VCaP (cell line): ENCODE measurements at regions not wholly inside any gene's neighbourhood (a gene's known extent, or its start where the extent isn't known, plus 50 kb on each side); places are given as distances from the start of the nearest gene placed in this dataset.
"Not testable (repeated sequence)": the region's sequence is repeated elsewhere in the genome, so short reads cannot be mapped to it uniquely, and the experiment has no call there.

ENCODE experiments used
- H3K27ac ChIP-seq: fragments of 450-650 bp; 2 replicates; pipeline ENCODE4 v1.5.1; 2017
- TF ChIP-seq, protein P1 (sequence below): fragments of 450-650 bp; conservative IDR thresholded peaks from 2 replicates; pipeline ENCODE4 v1.5.1; 2017; ENCODE audit warnings: mild to moderate bottlenecking, moderate library complexity

DNA sequence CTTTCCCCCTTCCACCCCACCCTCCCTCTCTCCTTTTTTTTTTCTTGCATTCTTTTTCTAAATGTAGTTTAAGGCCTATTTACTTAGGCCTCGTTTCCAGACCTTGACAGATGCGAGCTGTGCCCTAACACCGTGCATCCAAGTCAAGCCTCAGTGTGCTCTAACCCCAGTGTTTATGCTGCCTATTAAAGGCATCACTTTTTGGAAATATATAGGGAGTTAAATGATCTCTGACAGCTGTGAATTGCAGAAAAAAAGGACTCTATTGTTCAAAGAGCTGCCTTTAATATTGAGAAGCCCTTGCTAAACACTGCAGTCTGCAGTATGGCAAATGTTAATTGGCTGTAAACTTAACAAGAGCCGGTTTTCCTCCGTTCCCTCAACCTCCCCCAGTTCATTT lies 270.4 kb upstream of the TUT7 start:
- TF ChIP-seq, protein P1, sequence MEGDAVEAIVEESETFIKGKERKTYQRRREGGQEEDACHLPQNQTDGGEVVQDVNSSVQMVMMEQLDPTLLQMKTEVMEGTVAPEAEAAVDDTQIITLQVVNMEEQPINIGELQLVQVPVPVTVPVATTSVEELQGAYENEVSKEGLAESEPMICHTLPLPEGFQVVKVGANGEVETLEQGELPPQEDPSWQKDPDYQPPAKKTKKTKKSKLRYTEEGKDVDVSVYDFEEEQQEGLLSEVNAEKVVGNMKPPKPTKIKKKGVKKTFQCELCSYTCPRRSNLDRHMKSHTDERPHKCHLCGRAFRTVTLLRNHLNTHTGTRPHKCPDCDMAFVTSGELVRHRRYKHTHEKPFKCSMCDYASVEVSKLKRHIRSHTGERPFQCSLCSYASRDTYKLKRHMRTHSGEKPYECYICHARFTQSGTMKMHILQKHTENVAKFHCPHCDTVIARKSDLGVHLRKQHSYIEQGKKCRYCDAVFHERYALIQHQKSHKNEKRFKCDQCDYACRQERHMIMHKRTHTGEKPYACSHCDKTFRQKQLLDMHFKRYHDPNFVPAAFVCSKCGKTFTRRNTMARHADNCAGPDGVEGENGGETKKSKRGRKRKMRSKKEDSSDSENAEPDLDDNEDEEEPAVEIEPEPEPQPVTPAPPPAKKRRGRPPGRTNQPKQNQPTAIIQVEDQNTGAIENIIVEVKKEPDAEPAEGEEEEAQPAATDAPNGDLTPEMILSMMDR: no peak
- H3K27ac ChIP-seq: no peak overlapping the region

DNA sequence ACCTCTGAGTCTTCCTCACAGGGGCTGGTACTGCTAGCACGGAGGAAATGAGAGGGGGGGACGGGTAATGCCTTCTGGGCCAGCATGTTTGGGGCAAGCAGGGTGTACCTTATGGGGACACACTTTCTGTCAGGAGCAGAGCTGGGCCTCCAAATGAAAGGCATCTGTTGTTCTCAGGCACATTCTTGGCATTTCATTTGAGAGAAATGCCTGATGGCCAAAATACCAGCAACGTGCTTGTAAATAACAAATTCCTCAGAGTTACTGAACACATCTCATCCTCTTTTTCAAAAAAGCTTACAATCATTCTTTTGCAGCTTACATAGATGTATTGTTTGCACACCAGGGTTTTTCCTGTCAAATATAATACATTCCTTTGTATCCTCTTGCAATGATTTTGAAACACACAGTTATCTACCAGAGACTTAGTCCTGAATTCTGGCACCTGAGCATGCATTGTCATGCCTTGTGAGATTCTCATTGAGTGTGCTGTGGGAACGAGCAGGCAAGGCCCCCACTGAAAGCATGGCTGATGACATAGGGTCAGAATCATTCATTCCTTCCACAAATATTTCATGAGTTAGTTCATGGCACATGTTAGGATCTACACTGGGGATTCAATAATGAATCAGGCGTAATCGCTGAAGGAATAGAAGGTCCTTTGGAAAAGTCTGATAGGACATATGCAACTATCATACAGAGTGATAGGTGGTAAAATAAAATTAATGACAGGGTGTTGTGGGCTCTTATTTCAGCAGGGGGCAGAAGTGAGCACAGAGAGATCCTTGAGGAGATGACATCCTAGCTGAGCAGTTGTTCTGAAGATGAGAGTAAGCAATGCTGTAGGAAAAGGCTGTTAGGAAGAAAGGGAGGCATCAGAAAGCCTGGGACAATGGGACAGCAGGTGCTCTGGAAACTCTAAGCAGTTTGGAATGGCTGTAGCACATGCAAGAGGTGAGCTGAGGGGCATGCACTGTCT lies 260.9 kb upstream of the TUT7 start:
- H3K27ac ChIP-seq: no peak overlapping the region
- TF ChIP-seq, protein P1: peak; percentile 43; the same call in 1 of the 2 replicates

DNA sequence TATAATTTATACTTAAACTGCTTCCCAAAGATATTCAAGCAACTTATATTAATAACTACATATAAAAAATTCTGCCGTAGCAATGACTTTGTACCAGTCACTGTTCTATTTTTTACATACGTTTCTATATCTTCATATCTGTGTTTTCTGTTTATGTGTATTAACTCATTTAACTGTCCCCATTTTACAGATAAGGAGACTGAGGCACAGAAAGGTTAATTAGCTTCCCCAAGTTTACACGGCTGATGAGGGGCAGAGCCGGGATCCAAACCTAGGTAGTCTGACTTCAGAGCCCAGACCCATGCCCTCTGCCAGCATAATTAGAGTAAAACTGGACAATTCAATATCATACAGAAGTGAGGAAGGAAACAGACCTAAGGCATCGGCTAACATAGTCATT lies 259.7 kb upstream of the TUT7 start:
- H3K27ac ChIP-seq: no peak overlapping the region
- TF ChIP-seq, protein P1: no peak

DNA sequence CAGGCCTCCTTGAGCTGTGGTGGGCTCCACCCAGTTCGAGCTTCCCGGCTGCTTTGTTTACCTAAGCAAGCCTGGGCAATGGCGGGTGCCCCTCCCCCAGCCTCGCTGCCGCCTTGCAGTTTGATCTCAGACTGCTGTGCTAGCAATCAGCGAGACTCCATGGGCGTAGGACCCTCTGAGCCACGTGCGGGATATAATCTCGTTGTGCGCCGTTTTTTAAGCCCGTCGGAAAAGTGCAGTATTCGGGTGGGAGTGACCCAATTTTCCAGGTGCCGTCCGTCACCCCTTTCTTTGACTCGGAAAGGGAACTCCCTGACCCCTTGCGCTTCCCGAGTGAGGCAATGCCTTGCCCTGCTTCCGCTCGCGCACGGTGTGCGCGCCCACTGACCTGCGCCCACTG lies 257.3 kb upstream of the TUT7 start:
- H3K27ac ChIP-seq: not testable (repeated sequence)

DNA sequence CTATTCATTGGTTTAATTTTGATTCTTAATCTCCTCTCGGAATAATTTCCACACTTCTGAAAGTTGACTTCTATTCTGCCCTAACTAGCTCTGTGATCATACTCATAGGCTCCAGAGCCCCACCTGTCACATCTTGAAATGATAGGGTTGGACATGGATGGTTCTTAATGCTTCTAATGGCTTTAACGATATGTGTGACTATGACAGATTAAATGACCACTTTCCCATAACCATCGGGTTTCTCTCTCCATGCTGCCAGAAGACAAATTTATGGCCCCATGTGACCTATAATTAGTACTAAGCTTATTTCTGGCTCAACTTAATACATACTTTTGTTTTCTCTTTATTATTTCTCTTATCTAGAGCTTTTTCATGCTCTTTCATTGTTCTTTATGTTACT lies 251.1 kb upstream of the TUT7 start:
- TF ChIP-seq, protein P1: no peak
- H3K27ac ChIP-seq: no peak overlapping the region

DNA sequence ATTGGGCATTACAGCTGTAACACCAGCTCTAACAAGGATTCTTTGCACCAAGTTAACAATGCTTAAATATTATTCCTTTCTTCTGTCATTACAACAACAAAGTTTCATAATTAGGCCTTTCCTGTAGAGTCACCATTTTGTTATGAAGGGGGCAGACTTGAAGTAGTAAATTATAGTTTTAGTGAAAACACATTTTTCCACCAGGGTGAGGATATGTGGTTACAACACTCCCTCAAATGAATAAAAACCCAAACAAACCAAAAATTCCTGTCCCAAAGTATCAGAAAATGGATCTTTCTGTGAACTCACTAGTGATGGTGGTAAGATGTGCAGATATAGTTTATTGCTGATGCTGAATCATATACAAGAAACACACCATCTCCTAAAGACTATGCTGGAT lies 250.5 kb upstream of the TUT7 start:
- H3K27ac ChIP-seq: no peak overlapping the region
- TF ChIP-seq, protein P1: no peak

DNA sequence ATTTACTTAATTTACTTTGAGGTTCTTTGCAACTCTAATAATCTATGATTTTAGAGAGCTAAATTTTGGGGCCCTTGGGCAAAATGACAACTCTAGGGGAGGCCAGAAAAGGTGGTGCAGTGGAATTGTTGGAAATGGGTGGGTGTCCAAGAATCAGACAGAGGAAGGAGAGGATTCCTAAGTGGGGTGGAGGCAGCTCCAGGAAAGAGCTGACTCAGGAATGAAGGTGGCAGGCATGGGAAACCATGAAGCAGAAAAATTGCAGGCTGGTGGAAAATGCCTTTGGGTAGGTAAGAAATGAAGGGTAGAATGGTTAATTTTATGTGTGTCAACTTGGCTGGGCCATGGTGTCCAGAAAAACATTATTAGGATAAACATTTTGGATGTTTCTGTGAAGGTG lies 248.5 kb upstream of the TUT7 start:
- TF ChIP-seq, protein P1: no peak
- no peak overlapping the region for H3K27ac ChIP-seq

DNA sequence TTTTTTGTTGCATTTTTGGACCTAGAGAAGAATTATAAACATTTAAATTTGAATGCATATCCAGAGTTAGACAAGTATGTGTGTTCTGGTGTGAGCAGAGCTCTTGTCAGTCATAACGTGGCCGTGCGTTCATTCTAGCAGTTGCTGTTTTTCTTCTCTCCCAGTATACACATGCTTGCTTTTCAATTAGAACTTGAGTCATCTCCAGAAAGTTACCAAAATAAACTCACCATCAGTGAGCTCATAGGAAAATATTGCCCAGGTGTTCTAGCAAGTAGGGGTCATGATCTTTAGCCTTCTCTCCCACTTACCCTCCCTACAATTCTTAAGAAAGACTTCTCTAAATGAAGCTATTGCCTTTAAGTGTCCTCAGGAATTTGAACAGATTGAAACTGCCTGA lies 247.5 kb upstream of the TUT7 start:
- H3K27ac ChIP-seq: no peak overlapping the region
- TF ChIP-seq, protein P1: no peak
